ENCODE measurements at regions not wholly inside any gene's neighbourhood (a gene's known extent, or its start where the extent isn't known, plus 50 kb on each side); places are given as distances from the start of the nearest gene placed in this dataset.
A peak's percentile ranks its signal among the peaks of the same experiment; 100 is the strongest.

- WGBS, 5 donors, result 86 to 91% (median 87%) methylated on average over 3 of the region's 3 CpGs
These were observed 367.1 kb upstream of the OR4E1 start for GRCh38 chr14:22040781-22041125.

GRCh38 chr14:22039938-22040780 is 366.5 kb upstream of the OR4E1 start:
- peak in 1 of 2 donors; percentile 34 for DNase-seq
- no peak overlapping the region for H3K4me3 ChIP-seq
- H3K9me3 ChIP-seq, result no peaks in the 10 kb centered on the region
- WGBS, 5 donors, result 39 to 46% (median 41%) methylated on average over 6 of the region's 6 CpGs
- H3K4me1 ChIP-seq, result no peaks in the 10 kb centered on the region
- H3K36me3 ChIP-seq, result no peaks in the 10 kb centered on the region
- intact Hi-C loops (cut with DNase I; ENCODE audit: low total_unique reads), result no loop called here
- no peak for TF ChIP-seq POLR2A (IDR thresholded peaks at IDR 0.05)
- peak in 2 of 7 experiments; percentile 41 to 45 for TF ChIP-seq CTCF (IDR thresholded peaks at IDR 0.05)
- H3K27ac ChIP-seq, result no peak overlapping the region
- no peaks in the 10 kb centered on the region for H3K27me3 ChIP-seq

More at GRCh38 chr14:22040781-22041125, 367.1 kb upstream of the OR4E1 start:
- H3K4me1 ChIP-seq, result no peaks in the 10 kb centered on the region
- intact Hi-C loops (cut with DNase I; ENCODE audit: low total_unique reads), result no loop called here
- DNase-seq, result no peak
- H3K27me3 ChIP-seq, result no peaks in the 10 kb centered on the region
- H3K36me3 ChIP-seq, result no peaks in the 10 kb centered on the region
- no peaks in the 10 kb centered on the region for H3K9me3 ChIP-seq
- no peak for TF ChIP-seq POLR2AphosphoS5 (IDR thresholded peaks at IDR 0.05)
- TF ChIP-seq EP300 (IDR thresholded peaks at IDR 0.05), result no peak
- no peak for TF ChIP-seq POLR2A (IDR thresholded peaks at IDR 0.05)
- no peak for TF ChIP-seq CTCF (IDR thresholded peaks at IDR 0.05)
- H3K27ac ChIP-seq, result no peak overlapping the region
- H3K4me3 ChIP-seq, result no peak overlapping the region

- 69 to 82% (median 75%) methylated on average over 2 of the region's 2 CpGs for WGBS, 5 donors
- no peaks in the 10 kb centered on the region for H3K27me3 ChIP-seq
- no peak overlapping the region for H3K27ac ChIP-seq
- H3K36me3 ChIP-seq, result no peaks in the 10 kb centered on the region
- H3K4me1 ChIP-seq, result no peaks in the 10 kb centered on the region
- DNase-seq, result no peak
- intact Hi-C loops (cut with DNase I; ENCODE audit: low total_unique reads), result no loop called here
- H3K4me3 ChIP-seq, result no peak overlapping the region
- H3K9me3 ChIP-seq, result no peaks in the 10 kb centered on the region
- TF ChIP-seq POLR2AphosphoS5 (IDR thresholded peaks at IDR 0.05) (no peak), EP300 (IDR thresholded peaks at IDR 0.05) (no peak), POLR2A (IDR thresholded peaks at IDR 0.05) (no peak), CTCF (IDR thresholded peaks at IDR 0.05) (no peak)
These were observed 363.1 kb upstream of the OR4E1 start for GRCh38 chr14:22036541-22037239.

- WGBS, 5 donors, result 28 to 49% (median 36%) methylated on average over 2 of the region's 2 CpGs
- Histone ChIP-seq H3K27ac (no peak overlapping the region), H3K27me3 (no peaks in the 10 kb centered on the region), H3K9me3 (no peaks in the 10 kb centered on the region), H3K36me3 (no peaks in the 10 kb centered on the region), H3K4me1 (no peaks in the 10 kb centered on the region), H3K4me3 (no peak overlapping the region)
- DNase-seq, result no peak
- no peak for TF ChIP-seq POLR2A (IDR thresholded peaks at IDR 0.05)
- no peak for TF ChIP-seq POLR2AphosphoS5 (IDR thresholded peaks at IDR 0.05)
- no peak for TF ChIP-seq CTCF (IDR thresholded peaks at IDR 0.05)
- intact Hi-C loops (cut with DNase I; ENCODE audit: low total_unique reads), result no loop called here
These were observed 352.9 kb upstream of the OR4E1 start for GRCh38 chr14:22026527-22026926.
